ENCODE measurements at regions not wholly inside any gene's neighbourhood (a gene's known extent, or its start where the extent isn't known, plus 50 kb on each side); places are given as distances from the start of the nearest gene placed in this dataset.
A peak's percentile ranks its signal among the peaks of the same experiment; 100 is the strongest.

- H3K27ac ChIP-seq: no peak overlapping the region
- no peaks in the 10 kb centered on the region for H3K27me3 ChIP-seq
- no peak for TF ChIP-seq CTCF (IDR thresholded peaks at IDR 0.05)
- no peaks in the 10 kb centered on the region for H3K9me3 ChIP-seq
- FAIRE-seq (no peak), ATAC-seq (no peak), DNase-seq (peak in 1 of 6 donors; percentile 55)
- no peaks in the 10 kb centered on the region for H3K4me1 ChIP-seq
- no peaks in the 10 kb centered on the region for H3K36me3 ChIP-seq
- intact Hi-C loops (cut with DNase I): no loop called here
- H3K4me3 ChIP-seq: no peak overlapping the region
- WGBS, 2 donors: 79 to 88% methylated on average over 27 of the region's 27 CpGs
These were observed 590.9 kb upstream of the SLITRK5 start for GRCh38 chr13:87080100-87080779.

GRCh38 chr13:87084192-87084591 is 587.0 kb upstream of the SLITRK5 start:
- ATAC-seq: no peak
- Histone ChIP-seq H3K4me1 (no peaks in the 10 kb centered on the region), H3K27me3 (peaks cover 0 to 11% (median 0%) of the 10 kb centered on the region in 4 donors), H3K4me3 (no peak overlapping the region), H3K9me3 (no peaks in the 10 kb centered on the region), H3K27ac (no peak overlapping the region), H3K36me3 (no peaks in the 10 kb centered on the region)
- FAIRE-seq: no peak
- 70 to 84% methylated on average over 5 of the region's 5 CpGs for WGBS, 2 donors
- intact Hi-C loops (cut with DNase I): no loop called here
- DNase-seq: no peak
- no peak for TF ChIP-seq CTCF (IDR thresholded peaks at IDR 0.05)

- intact Hi-C loops (cut with DNase I): no loop called here
- H3K27me3 ChIP-seq: peaks cover 0 to 11% (median 0%) of the 10 kb centered on the region in 4 donors
- H3K27ac ChIP-seq: no peak overlapping the region
- H3K4me1 ChIP-seq: no peaks in the 10 kb centered on the region
- FAIRE-seq (no peak), ATAC-seq (no peak), DNase-seq (no peak)
- WGBS, 2 donors: 68 to 79% methylated on average over 2 of the region's 2 CpGs
- TF ChIP-seq CTCF (IDR thresholded peaks at IDR 0.05): no peak
- H3K9me3 ChIP-seq: no peaks in the 10 kb centered on the region
- no peak overlapping the region for H3K4me3 ChIP-seq
- H3K36me3 ChIP-seq: no peaks in the 10 kb centered on the region
These were observed 583.4 kb upstream of the SLITRK5 start for GRCh38 chr13:87087741-87088140.

- Histone ChIP-seq H3K9me3 (no peaks in the 10 kb centered on the region), H3K27ac (no peak overlapping the region), H3K4me1 (no peaks in the 10 kb centered on the region), H3K36me3 (no peaks in the 10 kb centered on the region), H3K27me3 (peaks cover 0 to 11% (median 0%) of the 10 kb centered on the region in 4 donors), H3K4me3 (no peak overlapping the region)
- TF ChIP-seq CTCF (IDR thresholded peaks at IDR 0.05): no peak
- DNase-seq: no peak
- no peak for FAIRE-seq
- intact Hi-C loops (cut with DNase I): no loop called here
- no peak for ATAC-seq
- WGBS, 2 donors: 74 to 90% methylated on average over 4 of the region's 4 CpGs
These were observed 581.8 kb upstream of the SLITRK5 start for GRCh38 chr13:87089391-87089790.

GRCh38 chr13:87093399-87093798 is 577.8 kb upstream of the SLITRK5 start:
- H3K4me3 ChIP-seq: no peak overlapping the region
- intact Hi-C loops (cut with DNase I): no loop called here
- no peak overlapping the region for H3K27ac ChIP-seq
- no peak for TF ChIP-seq CTCF (IDR thresholded peaks at IDR 0.05)
- H3K9me3 ChIP-seq: no peaks in the 10 kb centered on the region
- H3K4me1 ChIP-seq: no peaks in the 10 kb centered on the region
- H3K36me3 ChIP-seq: no peaks in the 10 kb centered on the region
- DNase-seq: no peak
- 67 to 73% methylated on average over 2 of the region's 2 CpGs for WGBS, 2 donors
- no peak for FAIRE-seq
- H3K27me3 ChIP-seq: no peaks in the 10 kb centered on the region
- ATAC-seq: no peak
